IPS-20b (cell line): ENCODE measurements at regions not wholly inside any gene's neighbourhood (a gene's known extent, or its start where the extent isn't known, plus 50 kb on each side); places are given as distances from the start of the nearest gene placed in this dataset.
A peak's percentile ranks its signal among the peaks of the same experiment; 100 is the strongest.

Experiments
- H3K27ac ChIP-seq: one replicate; pipeline ENCODE4 v1.5.1; 2013; ENCODE audit warnings: low read length
- H3K27me3 ChIP-seq: 2 replicates; pipeline ENCODE4 v1.6.1; 2013; ENCODE audit warnings: mild to moderate bottlenecking, low read length, inconsistent platforms; ENCODE audit not compliant: insufficient read depth
- H3K36me3 ChIP-seq: 2 replicates; pipeline ENCODE4 v1.6.1; 2013; ENCODE audit warnings: low read depth, mild to moderate bottlenecking, inconsistent platforms, low read length, moderate library complexity; ENCODE audit not compliant: insufficient read depth
- H3K4me1 ChIP-seq: 2 replicates; pipeline ENCODE4 v1.6.1; 2013; ENCODE audit warnings: mild to moderate bottlenecking, control low read depth, inconsistent platforms, low read length, moderate library complexity; ENCODE audit not compliant: insufficient read depth
- H3K4me3 ChIP-seq: 2 replicates; pipeline ENCODE4 v1.5.1; 2013; ENCODE audit warnings: mild to moderate bottlenecking, low read length, inconsistent platforms
- H3K9ac ChIP-seq: 2 replicates; pipeline ENCODE4 v1.6.1; 2013; ENCODE audit warnings: low read depth, mild to moderate bottlenecking, inconsistent platforms, low read length, moderate library complexity
- H3K9me3 ChIP-seq: 2 replicates; pipeline ENCODE4 v1.6.1; 2013; ENCODE audit warnings: mild to moderate bottlenecking, low read depth, low read length, inconsistent platforms; ENCODE audit not compliant: insufficient read depth

DNA sequence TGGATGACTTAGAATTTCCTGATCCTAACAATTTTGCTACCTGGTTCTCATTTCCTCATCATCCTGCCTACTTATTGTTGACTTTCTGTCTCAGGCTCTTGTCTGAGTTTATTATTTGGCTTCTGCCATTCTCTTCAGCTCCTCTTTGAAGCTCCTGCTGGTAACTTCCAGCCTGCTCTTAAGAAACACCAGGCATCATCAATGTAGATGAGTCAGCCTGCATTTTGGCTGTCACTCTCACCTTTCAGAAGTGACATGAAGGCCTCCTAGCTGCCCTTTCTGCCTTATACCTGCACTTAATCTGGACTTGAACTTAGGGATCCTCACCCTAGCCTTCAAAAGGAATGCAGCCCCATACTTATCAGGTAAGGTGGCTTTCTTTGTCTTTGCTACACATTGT is 551.8 kb upstream of the ZNF608 start:
- no peaks in the 10 kb centered on the region for H3K9me3 ChIP-seq
- no peaks in the 10 kb centered on the region for H3K27me3 ChIP-seq
- peaks cover 14% of the 10 kb centered on the region; the same call in 1 of the 2 replicates for H3K4me1 ChIP-seq
- no peak overlapping the region for H3K9ac ChIP-seq
- H3K36me3 ChIP-seq, result no peaks in the 10 kb centered on the region
- H3K27ac ChIP-seq, result no peak overlapping the region
- H3K4me3 ChIP-seq, result no peak overlapping the region

DNA sequence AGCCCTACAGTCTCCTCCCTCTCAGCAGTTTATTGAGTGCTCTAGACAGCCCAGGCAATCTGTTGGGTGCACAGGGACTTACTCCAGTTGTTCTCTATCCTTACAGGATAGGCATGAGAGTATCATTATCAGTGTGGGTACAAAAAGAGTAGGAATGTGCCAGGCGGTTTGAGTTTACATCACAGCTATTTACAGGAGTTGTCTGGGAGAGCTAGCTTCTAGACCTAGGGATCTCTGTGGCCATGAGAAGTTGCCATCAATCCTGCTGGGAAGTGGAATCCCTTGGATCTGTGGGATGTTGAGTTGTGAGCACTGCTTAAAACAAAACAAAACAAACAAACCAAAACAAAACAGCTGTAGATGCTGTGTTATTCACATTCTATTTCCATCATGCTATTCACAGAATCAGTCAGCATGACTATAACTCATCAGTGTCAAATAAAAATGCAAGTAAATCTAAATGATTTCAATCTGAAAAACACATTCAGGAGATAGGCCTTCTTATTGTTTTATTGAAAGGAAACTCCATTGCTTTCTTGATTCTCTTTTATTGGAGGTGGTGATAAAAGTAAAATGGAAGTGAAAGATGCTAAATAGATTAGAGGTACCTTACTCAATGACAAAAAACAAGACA is 552.4 kb upstream of the ZNF608 start:
- Histone ChIP-seq H3K9ac (no peak overlapping the region), H3K4me3 (no peak overlapping the region), H3K4me1 (peaks cover 14% of the 10 kb centered on the region; the same call in 1 of the 2 replicates), H3K27me3 (no peaks in the 10 kb centered on the region), H3K9me3 (no peaks in the 10 kb centered on the region), H3K27ac (no peak overlapping the region), H3K36me3 (no peaks in the 10 kb centered on the region)

- no peaks in the 10 kb centered on the region for H3K36me3 ChIP-seq
- H3K4me1 ChIP-seq, result peaks cover 14% of the 10 kb centered on the region; the same call in 1 of the 2 replicates
- no peaks in the 10 kb centered on the region for H3K27me3 ChIP-seq
- no peak overlapping the region for H3K4me3 ChIP-seq
- no peak overlapping the region for H3K27ac ChIP-seq
- no peak overlapping the region for H3K9ac ChIP-seq
- 0 out of 2 replicates have a peak, but pooled peaks cover 4% of the 10 kb centered on the region for H3K9me3 ChIP-seq
These were observed 555.3 kb upstream of the ZNF608 start for GRCh38 chr5:125301711-125302110.

- Histone ChIP-seq H3K9ac (no peak overlapping the region), H3K36me3 (no peaks in the 10 kb centered on the region), H3K4me3 (no peak overlapping the region), H3K9me3 (0 out of 2 replicates have a peak, but pooled peaks cover 5% of the 10 kb centered on the region), H3K27me3 (no peaks in the 10 kb centered on the region), H3K4me1 (peaks cover 14% of the 10 kb centered on the region; the same call in 1 of the 2 replicates), H3K27ac (no peak overlapping the region)
These were observed 556.1 kb upstream of the ZNF608 start for GRCh38 chr5:125302577-125302976.

GRCh38 chr5:125306741-125307140 is 560.3 kb upstream of the ZNF608 start:
- H3K36me3 ChIP-seq, result no peaks in the 10 kb centered on the region
- H3K9me3 ChIP-seq, result 0 out of 2 replicates have a peak, but pooled peaks cover 5% of the 10 kb centered on the region
- H3K4me3 ChIP-seq, result no peak overlapping the region
- H3K27ac ChIP-seq, result no peak overlapping the region
- no peak overlapping the region for H3K9ac ChIP-seq
- no peaks in the 10 kb centered on the region for H3K27me3 ChIP-seq
- H3K4me1 ChIP-seq, result no peaks in the 10 kb centered on the region; the same call in 1 of the 2 replicates

DNA sequence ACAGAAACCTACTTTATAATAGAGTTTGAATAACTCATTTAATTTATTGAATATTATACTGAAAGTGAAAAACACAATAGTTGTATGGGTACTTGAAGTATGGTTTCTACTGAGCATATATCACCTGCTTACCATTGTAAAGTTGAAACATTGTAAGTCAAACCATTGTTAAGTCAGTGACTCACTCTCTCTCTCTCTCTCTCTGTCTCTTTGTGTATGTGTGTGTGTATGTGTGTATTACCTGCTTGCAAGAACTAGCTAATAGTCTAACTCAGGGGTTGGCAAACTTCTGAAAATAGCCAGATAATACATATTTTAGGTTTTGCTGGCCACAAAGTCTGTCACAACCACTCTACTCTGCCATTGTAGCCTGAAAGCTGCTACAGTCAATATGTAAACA is 564.3 kb upstream of the ZNF608 start:
- Histone ChIP-seq H3K9me3 (peaks cover 18% of the 10 kb centered on the region), H3K4me3 (no peak overlapping the region), H3K9ac (no peak overlapping the region), H3K27ac (no peak overlapping the region), H3K36me3 (no peaks in the 10 kb centered on the region), H3K27me3 (no peaks in the 10 kb centered on the region), H3K4me1 (peaks cover 6% of the 10 kb centered on the region)

- Histone ChIP-seq H3K9ac (no peak overlapping the region), H3K27me3 (no peaks in the 10 kb centered on the region), H3K4me1 (peaks cover 13% of the 10 kb centered on the region), H3K4me3 (no peak overlapping the region), H3K27ac (no peak overlapping the region), H3K9me3 (peaks cover 13% of the 10 kb centered on the region), H3K36me3 (no peaks in the 10 kb centered on the region)
These were observed 565.3 kb upstream of the ZNF608 start for GRCh38 chr5:125311743-125312142.

- Histone ChIP-seq H3K9me3 (peaks cover 12% of the 10 kb centered on the region), H3K36me3 (no peaks in the 10 kb centered on the region), H3K27me3 (no peaks in the 10 kb centered on the region), H3K4me1 (peaks cover 25% of the 10 kb centered on the region), H3K4me3 (no peak overlapping the region), H3K27ac (no peak overlapping the region), H3K9ac (no peak overlapping the region)
These were observed 567.1 kb upstream of the ZNF608 start for GRCh38 chr5:125313555-125313954.

GRCh38 chr5:125315306-125315705 is 568.9 kb upstream of the ZNF608 start:
- Histone ChIP-seq H3K4me3 (no peak overlapping the region), H3K36me3 (no peaks in the 10 kb centered on the region), H3K27me3 (no peaks in the 10 kb centered on the region), H3K9me3 (peaks cover 12% of the 10 kb centered on the region), H3K4me1 (peaks cover 25% of the 10 kb centered on the region), H3K27ac (no peak overlapping the region), H3K9ac (no peak overlapping the region)

GRCh38 chr5:125316391-125316790 is 570.0 kb upstream of the ZNF608 start:
- Histone ChIP-seq H3K4me3 (no peak overlapping the region), H3K36me3 (no peaks in the 10 kb centered on the region), H3K9me3 (peaks cover 12% of the 10 kb centered on the region), H3K27me3 (no peaks in the 10 kb centered on the region), H3K4me1 (peaks cover 25% of the 10 kb centered on the region), H3K9ac (0 out of 2 replicates have a peak overlapping the region, but pooled peaks have one; percentile 17), H3K27ac (no peak overlapping the region)

GRCh38 chr5:125316915-125317535 is 570.6 kb upstream of the ZNF608 start:
- peaks cover 12% of the 10 kb centered on the region for H3K9me3 ChIP-seq
- H3K27ac ChIP-seq, result no peak overlapping the region
- H3K9ac ChIP-seq, result peak overlapping the region; percentile 43; the same call in 1 of the 2 replicates
- no peaks in the 10 kb centered on the region for H3K27me3 ChIP-seq
- H3K4me3 ChIP-seq, result peak overlapping the region; percentile 41; the same call in 1 of the 2 replicates
- H3K36me3 ChIP-seq, result no peaks in the 10 kb centered on the region
- H3K4me1 ChIP-seq, result peaks cover 25% of the 10 kb centered on the region

DNA sequence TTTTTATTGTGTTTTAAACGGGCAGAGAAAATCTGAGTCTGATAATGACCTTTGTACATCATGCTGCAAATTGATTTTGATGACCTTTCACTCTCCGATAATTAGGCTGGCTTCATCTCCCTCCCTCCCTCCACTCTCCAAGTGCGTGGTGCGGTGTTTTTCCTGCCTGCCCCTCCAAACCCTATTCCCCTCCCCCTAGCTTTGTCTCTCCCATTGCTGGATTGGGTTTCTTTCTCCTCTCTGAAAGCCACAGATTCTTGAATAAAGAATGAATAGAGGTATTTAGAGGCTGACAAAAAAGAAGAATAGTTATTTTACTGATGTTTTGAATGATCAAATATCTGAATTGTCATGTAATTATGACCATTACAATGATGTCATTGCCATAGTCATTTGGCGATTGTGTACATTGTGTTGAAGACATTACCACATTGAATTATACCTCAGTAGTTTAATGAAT is 571.1 kb upstream of the ZNF608 start:
- no peaks in the 10 kb centered on the region for H3K27me3 ChIP-seq
- H3K9me3 ChIP-seq, result peaks cover 12% of the 10 kb centered on the region
- peaks cover 25% of the 10 kb centered on the region for H3K4me1 ChIP-seq
- no peaks in the 10 kb centered on the region for H3K36me3 ChIP-seq
- H3K4me3 ChIP-seq, result peak overlapping the region; percentile 41; the same call in 1 of the 2 replicates
- no peak overlapping the region for H3K27ac ChIP-seq
- H3K9ac ChIP-seq, result peak overlapping the region; percentile 43; the same call in 1 of the 2 replicates
